ENCODE measurements at regions not wholly inside any gene's neighbourhood (a gene's known extent, or its start where the extent isn't known, plus 50 kb on each side); places are given as distances from the start of the nearest gene placed in this dataset.

DNA sequence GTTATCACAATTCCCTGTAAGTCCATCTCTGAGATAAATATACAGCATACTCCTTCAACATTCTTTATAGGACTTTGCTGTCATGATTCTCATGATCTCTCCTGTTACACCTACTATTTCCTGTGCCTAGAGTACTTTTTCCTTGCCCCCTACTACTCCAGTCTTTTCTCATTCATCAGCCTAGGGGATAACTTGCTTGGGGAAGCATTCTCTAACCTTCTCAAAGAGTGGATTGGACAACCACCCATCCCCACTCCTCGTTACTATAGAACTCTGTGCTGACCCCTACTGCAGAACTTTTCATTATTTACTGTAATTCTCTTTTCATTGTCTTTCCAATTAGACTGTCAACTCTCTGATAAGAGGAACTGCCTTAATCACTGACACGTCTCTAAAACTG lies 57.4 kb upstream of the TFEC start:
- Histone ChIP-seq H3K27ac (ENCODE audit: extremely low read length, insufficient read depth, low read length) (no peak overlapping the region), H3K4me1 (ENCODE audit: insufficient read depth, low read length) (no peaks in the 10 kb centered on the region), H3K4me3 (replicated peaks in 1 of 3; ENCODE audit: insufficient read depth in 1 of 3, low read depth in 2 of 3, low read length in 3 of 3) (no peak overlapping the region), H3K9me3 (ENCODE audit: low read length) (no peaks in the 10 kb centered on the region), H3K27me3 (ENCODE audit: control insufficient read depth in 1 of 2, insufficient read depth in 2 of 2, low read length in 2 of 2) (no peaks in the 10 kb centered on the region), H3K79me2 (ENCODE audit: insufficient read depth, low read length) (no peaks in the 10 kb centered on the region), H3K36me3 (replicated peaks in 1 of 2; ENCODE audit: control insufficient read depth in 1 of 2, insufficient read depth in 2 of 2, low read length in 2 of 2) (no peaks in the 10 kb centered on the region), H4K20me1 (ENCODE audit: insufficient read depth, low read length) (no peaks in the 10 kb centered on the region), H2AFZ (ENCODE audit: low read length) (no peak overlapping the region), H3K9ac (ENCODE audit: insufficient read depth, low read depth, low read length) (no peak overlapping the region), H3K4me2 (ENCODE audit: low read depth, low read length) (no peak overlapping the region)
- TF ChIP-seq ZNF160 (CRISPR knock-in tag; IDR thresholded peaks at IDR 0.05), result no peak
- TF ChIP-seq SOX6 (IDR thresholded peaks at IDR 0.05), result no peak
- no peak for TF ChIP-seq SOX6 (CRISPR knock-in tag; IDR thresholded peaks at IDR 0.05)
- TF ChIP-seq ZNF34 (CRISPR knock-in tag; IDR thresholded peaks at IDR 0.05; ENCODE audit: borderline replicate concordance), result no peak
- no peak for TF ChIP-seq PRPF4 (IDR thresholded peaks at IDR 0.05; ENCODE audit: low read depth, low read length, poor library complexity, severe bottlenecking)
- TF ChIP-seq KAT2B (IDR thresholded peaks at IDR 0.05; ENCODE audit: borderline replicate concordance, low read depth, low read length), result no peak
- no peak for TF ChIP-seq PLRG1 (conservative IDR thresholded peaks at IDR 0.05)
- no TSS peak for BruUV-seq (replicated peaks)
- in situ Hi-C loops (cut with HindIII; ENCODE audit: extremely low pct_ligation_motif_present, low pct_unique_long_range_greater_than_20kb) (no loop called here), intact Hi-C loops (cut with micrococcal nuclease; ENCODE audit: unreplicated experiment) (no loop called here)
- DNase-seq (ENCODE audit: low spot score) (no peak), ATAC-seq (no peak), FAIRE-seq (no peak)
- POLR2A ChIA-PET, result no interaction called here
- 5% methylated on average over 2 of the region's 2 CpGs for WGBS (ENCODE audit: low lambda C conversion rate)
- CTCF ChIA-PET (ENCODE audit: low intra/inter-chr PET ratio, low total read pairs), result no interaction called here

DNA sequence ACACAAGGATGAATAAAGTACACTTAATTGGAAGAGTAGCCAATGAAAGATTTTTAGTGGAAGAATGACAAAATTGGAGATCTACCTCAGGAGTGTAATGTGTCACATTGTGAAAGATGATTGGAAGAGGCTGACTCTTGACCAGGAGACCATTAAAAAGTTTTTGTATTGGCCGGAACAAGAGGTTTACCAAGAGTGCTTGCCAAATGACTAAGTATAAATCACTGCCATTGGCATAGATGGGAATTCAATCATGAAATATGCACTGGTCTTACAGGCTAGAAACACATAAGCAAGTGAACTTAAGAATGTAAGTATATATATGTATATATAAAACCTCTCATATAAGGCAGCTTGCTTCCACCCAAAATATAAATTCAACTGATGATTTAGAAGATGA lies 58.7 kb upstream of the TFEC start:
- Histone ChIP-seq H3K79me2 (ENCODE audit: insufficient read depth, low read length) (no peaks in the 10 kb centered on the region), H3K4me2 (ENCODE audit: low read depth, low read length) (no peak overlapping the region)
- intact Hi-C loops (cut with micrococcal nuclease; ENCODE audit: unreplicated experiment), result no loop called here
- TF ChIP-seq, protein P1, sequence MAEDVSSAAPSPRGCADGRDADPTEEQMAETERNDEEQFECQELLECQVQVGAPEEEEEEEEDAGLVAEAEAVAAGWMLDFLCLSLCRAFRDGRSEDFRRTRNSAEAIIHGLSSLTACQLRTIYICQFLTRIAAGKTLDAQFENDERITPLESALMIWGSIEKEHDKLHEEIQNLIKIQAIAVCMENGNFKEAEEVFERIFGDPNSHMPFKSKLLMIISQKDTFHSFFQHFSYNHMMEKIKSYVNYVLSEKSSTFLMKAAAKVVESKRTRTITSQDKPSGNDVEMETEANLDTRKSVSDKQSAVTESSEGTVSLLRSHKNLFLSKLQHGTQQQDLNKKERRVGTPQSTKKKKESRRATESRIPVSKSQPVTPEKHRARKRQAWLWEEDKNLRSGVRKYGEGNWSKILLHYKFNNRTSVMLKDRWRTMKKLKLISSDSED (CRISPR knock-in tag; IDR thresholded peaks at IDR 0.05), result no peak
- TF ChIP-seq PRPF4 (IDR thresholded peaks at IDR 0.05; ENCODE audit: low read depth, low read length, poor library complexity, severe bottlenecking) (no peak), ZMYM3 (CRISPR knock-in tag; IDR thresholded peaks at IDR 0.05) (no peak), ZNF709 (CRISPR knock-in tag; IDR thresholded peaks at IDR 0.05) (no peak), ZNF510 (CRISPR knock-in tag; IDR thresholded peaks at IDR 0.05; ENCODE audit: low read depth) (no peak), ZNF317 (CRISPR knock-in tag; IDR thresholded peaks at IDR 0.05) (no peak), MYNN (CRISPR knock-in tag; IDR thresholded peaks at IDR 0.05; ENCODE audit: low read depth) (no peak), ZNF563 (CRISPR knock-in tag; IDR thresholded peaks at IDR 0.05) (no peak), ZNF792 (CRISPR knock-in tag; IDR thresholded peaks at IDR 0.05) (no peak), RBM39 (IDR thresholded peaks at IDR 0.05; ENCODE audit: low read depth, low read length, poor library complexity, severe bottlenecking) (no peak), RXRB (CRISPR knock-in tag; IDR thresholded peaks at IDR 0.05; ENCODE audit: borderline replicate concordance) (no peak), PCBP1 (IDR thresholded peaks at IDR 0.05; ENCODE audit: borderline replicate concordance, low read depth, low read length) (no peak), EEA1 (CRISPR knock-in tag; IDR thresholded peaks at IDR 0.05; ENCODE audit: borderline replicate concordance) (no peak)
- TF ChIP-seq, protein P2, sequence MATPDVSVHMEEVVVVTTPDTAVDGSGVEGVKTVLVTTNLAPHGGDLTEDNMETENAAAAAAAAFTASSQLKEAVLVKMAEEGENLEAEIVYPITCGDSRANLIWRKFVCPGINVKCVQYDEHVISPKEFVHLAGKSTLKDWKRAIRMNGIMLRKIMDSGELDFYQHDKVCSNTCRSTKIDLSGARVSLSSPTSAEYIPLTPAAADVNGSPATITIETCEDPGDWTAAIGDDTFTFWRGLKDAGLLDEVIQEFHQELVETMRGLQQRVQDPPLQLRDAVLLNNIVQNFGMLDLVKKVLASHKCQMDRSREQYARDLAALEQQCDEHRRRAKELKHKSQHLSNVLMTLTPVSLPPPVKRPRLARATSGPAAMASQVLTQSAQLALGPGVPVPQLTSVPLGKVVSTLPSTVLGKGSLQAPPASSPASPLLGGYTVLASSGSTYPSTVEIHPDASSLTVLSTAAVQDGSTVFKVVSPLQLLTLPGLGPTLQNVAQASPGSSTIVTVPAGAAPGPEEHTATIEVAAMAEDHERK (CRISPR knock-in tag; IDR thresholded peaks at IDR 0.05; ENCODE audit: low read depth), result no peak

More for the DNA sequence above, 58.7 kb upstream of the TFEC start:
- H4K20me1 ChIP-seq (ENCODE audit: insufficient read depth, low read length), result no peaks in the 10 kb centered on the region
- no peak overlapping the region for H3K9ac ChIP-seq (ENCODE audit: insufficient read depth, low read depth, low read length)
- no peak for ATAC-seq
- in situ Hi-C loops (cut with HindIII; ENCODE audit: extremely low pct_ligation_motif_present, low pct_unique_long_range_greater_than_20kb), result no loop called here
- no TSS peak for BruUV-seq (replicated peaks)
- WGBS (ENCODE audit: low lambda C conversion rate), result 0% methylated on average over 1 of the region's 1 CpG
- FAIRE-seq, result no peak
- no peak overlapping the region for H3K4me3 ChIP-seq (replicated peaks in 1 of 3; ENCODE audit: insufficient read depth in 1 of 3, low read depth in 2 of 3, low read length in 3 of 3)
- DNase-seq (ENCODE audit: low spot score), result no peak
- ChIA-PET CTCF (ENCODE audit: low intra/inter-chr PET ratio, low total read pairs) (no interaction called here), POLR2A (no interaction called here)
- no peaks in the 10 kb centered on the region for H3K27me3 ChIP-seq (ENCODE audit: control insufficient read depth in 1 of 2, insufficient read depth in 2 of 2, low read length in 2 of 2)
- no peak overlapping the region for H2AFZ ChIP-seq (ENCODE audit: low read length)
- H3K27ac ChIP-seq (ENCODE audit: extremely low read length, insufficient read depth, low read length), result no peak overlapping the region
- H3K4me1 ChIP-seq (ENCODE audit: insufficient read depth, low read length), result no peaks in the 10 kb centered on the region
- no peaks in the 10 kb centered on the region for H3K9me3 ChIP-seq (ENCODE audit: low read length)
- H3K36me3 ChIP-seq (replicated peaks in 1 of 2; ENCODE audit: control insufficient read depth in 1 of 2, insufficient read depth in 2 of 2, low read length in 2 of 2), result no peaks in the 10 kb centered on the region
